H9 (cell line): ENCODE measurements at regions not wholly inside any gene's neighbourhood (a gene's known extent, or its start where the extent isn't known, plus 50 kb on each side); places are given as distances from the start of the nearest gene placed in this dataset.

Source experiments
- DNase-seq: peaks from one replicate; pipeline ENCODE4 v3.0.0-alpha.2; 2017
- H2AFZ ChIP-seq: one replicate; pipeline ENCODE4 v1.6.1; 2013; ENCODE audit warnings: mild to moderate bottlenecking, low read length, control low read depth, moderate library complexity
- H2AK5ac ChIP-seq: 2 replicates; pipeline ENCODE4 v1.6.1; 2013; ENCODE audit warnings: low read length, control low read depth, mixed read lengths; ENCODE audit not compliant: insufficient read length
- H2BK120ac ChIP-seq: one replicate; pipeline ENCODE4 v1.6.1; 2013; ENCODE audit warnings: low read depth, mild to moderate bottlenecking, low read length, control low read depth, inconsistent platforms; ENCODE audit not compliant: poor library complexity, severe bottlenecking
- H2BK12ac ChIP-seq: 2 replicates; pipeline ENCODE4 v1.6.1; 2013; ENCODE audit warnings: low read length, control low read depth, mixed read lengths, low read depth; ENCODE audit not compliant: insufficient read length
- H2BK15ac ChIP-seq: 2 replicates; pipeline ENCODE4 v1.6.1; 2013; ENCODE audit warnings: low read depth, low read length, control low read depth
- H2BK20ac ChIP-seq: one replicate; pipeline ENCODE4 v1.6.1; 2013; ENCODE audit warnings: low read depth, mild to moderate bottlenecking, low read length, control low read depth, inconsistent platforms; ENCODE audit not compliant: poor library complexity, severe bottlenecking
- H2BK5ac ChIP-seq: 2 replicates; pipeline ENCODE4 v1.6.1; 2013; ENCODE audit warnings: low read length, control low read depth, mixed read lengths; ENCODE audit not compliant: insufficient read length
- H3K14ac ChIP-seq: 2 replicates; pipeline ENCODE4 v1.6.1; 2013; ENCODE audit warnings: low read length, control low read depth; ENCODE audit not compliant: insufficient read depth
- H3K18ac ChIP-seq: 2 replicates; pipeline ENCODE4 v1.6.1; 2013; ENCODE audit warnings: low read depth, mild to moderate bottlenecking, mixed read lengths, low read length, control low read depth; ENCODE audit not compliant: insufficient read length
- H3K23ac ChIP-seq: 2 replicates; pipeline ENCODE4 v1.6.1; 2013; ENCODE audit warnings: low read length, control low read depth, mixed read lengths, low read depth; ENCODE audit not compliant: insufficient read length
- H3K23me2 ChIP-seq: 2 replicates; pipeline ENCODE4 v1.6.1; 2013; ENCODE audit warnings: low read depth, mild to moderate bottlenecking, mixed read lengths, low read length, control low read depth; ENCODE audit not compliant: insufficient read length, poor library complexity, severe bottlenecking
- H3K27ac ChIP-seq: 2 replicates; pipeline ENCODE4 v1.5.1; 2013; ENCODE audit warnings: low read length, control low read depth, mixed read lengths, low read depth; ENCODE audit not compliant: insufficient read length
- H3K27me3 ChIP-seq: 2 replicates; pipeline ENCODE4 v1.6.1; 2013; ENCODE audit warnings: low read length, control low read depth, inconsistent platforms; ENCODE audit not compliant: insufficient read depth
- H3K4ac ChIP-seq: 2 replicates; pipeline ENCODE4 v1.6.1; 2013; ENCODE audit warnings: low read depth, mild to moderate bottlenecking, control low read depth, inconsistent platforms, low read length, moderate library complexity
- H3K4me1 ChIP-seq: 2 replicates; pipeline ENCODE4 v1.6.1; 2013; ENCODE audit warnings: low read length, control low read depth, inconsistent platforms; ENCODE audit not compliant: insufficient read depth
- H3K4me2 ChIP-seq: 2 replicates; pipeline ENCODE4 v1.6.1; 2013; ENCODE audit warnings: low read length, control low read depth, mixed read lengths; ENCODE audit not compliant: insufficient read length, insufficient read depth
- H3K56ac ChIP-seq: 2 replicates; pipeline ENCODE4 v1.6.1; 2013; ENCODE audit warnings: low read depth, mild to moderate bottlenecking, mixed read lengths, low read length, control low read depth; ENCODE audit not compliant: insufficient read length
- H3K79me1 ChIP-seq: 2 replicates; pipeline ENCODE4 v1.6.1; 2013; ENCODE audit warnings: low read depth, mild to moderate bottlenecking, moderate library complexity, low read length, control low read depth, inconsistent platforms; ENCODE audit not compliant: insufficient read depth, poor library complexity, severe bottlenecking
- H3K79me2 ChIP-seq: 2 replicates; pipeline ENCODE4 v1.6.1; 2013; ENCODE audit warnings: low read length, control low read depth, inconsistent platforms; ENCODE audit not compliant: insufficient read depth
- H3K9ac ChIP-seq: 2 replicates; pipeline ENCODE4 v1.6.1; 2013; ENCODE audit warnings: low read length, control low read depth, mixed read lengths; ENCODE audit not compliant: insufficient read length; ENCODE audit errors: extremely low read depth
- H3K9me3 ChIP-seq: one replicate; pipeline ENCODE4 v1.6.1; 2013; ENCODE audit warnings: low read depth, low read length, inconsistent platforms; ENCODE audit not compliant: control insufficient read depth
- H3T11ph ChIP-seq: one replicate; pipeline ENCODE4 v1.6.1; 2013; ENCODE audit warnings: mild to moderate bottlenecking, low read length, control low read depth, inconsistent platforms
- H4K20me1 ChIP-seq: one replicate; pipeline ENCODE4 v1.6.1; 2013; ENCODE audit not compliant: control insufficient read depth, insufficient read length, insufficient read depth
- H4K5ac ChIP-seq: 2 replicates; pipeline ENCODE4 v1.6.1; 2013; ENCODE audit warnings: low read depth, mild to moderate bottlenecking, mixed read lengths, low read length, control low read depth; ENCODE audit not compliant: insufficient read length
- H4K8ac ChIP-seq: replicated peaks from 2 replicates; pipeline ENCODE4 v1.6.1; 2013; ENCODE audit warnings: low read length, control low read depth, mixed read lengths, low read depth; ENCODE audit not compliant: insufficient read length
- H4K91ac ChIP-seq: 2 replicates; pipeline ENCODE4 v1.6.1; 2013; ENCODE audit warnings: low read depth, mild to moderate bottlenecking, moderate library complexity, mixed read lengths, low read length, control low read depth; ENCODE audit not compliant: insufficient read length
- H3K27ac Mint-ChIP-seq, 3 experiments: 2 replicates in 2 of 3; 3 replicates in 1 of 3; pipeline ENCODE4 v1.8.0; 2020 to 2021; ENCODE audit warnings: mixed read lengths in 3 of 3, mild to moderate bottlenecking in 1 of 3, moderate library complexity in 1 of 3
- H3K27me3 Mint-ChIP-seq: 2 replicates; pipeline ENCODE4 v1.8.0; 2021; ENCODE audit warnings: low read depth, mild to moderate bottlenecking, moderate library complexity, mixed read lengths
- H3K36me3 Mint-ChIP-seq, 3 experiments: 2 replicates in 2 of 3; 3 replicates in 1 of 3; pipeline ENCODE4 v1.8.0; 2020 to 2021; ENCODE audit warnings: low read depth in 3 of 3, mixed read lengths in 3 of 3; ENCODE audit not compliant: insufficient read depth in 1 of 3
- H3K4me1 Mint-ChIP-seq, 2 experiments: 2 replicates each; pipeline ENCODE4 v1.8.0; 2020; ENCODE audit warnings: mixed read lengths in 2 of 2
- H3K4me3 Mint-ChIP-seq, 2 experiments: 2 replicates in 1 of 2; 3 replicates in 1 of 2; pipeline ENCODE4 v1.8.0; 2020 to 2021; ENCODE audit warnings: mild to moderate bottlenecking in 2 of 2, mixed read lengths in 2 of 2, moderate library complexity in 1 of 2
- H3K9me3 Mint-ChIP-seq, 2 experiments: 2 replicates in 1 of 2; 3 replicates in 1 of 2; pipeline ENCODE4 v1.8.0; 2020; ENCODE audit warnings: mild to moderate bottlenecking in 2 of 2, mixed read lengths in 2 of 2, moderate library complexity in 1 of 2
- CTCF ChIP-seq: fragments of 200-600 bp; sonication (generic); conservative IDR thresholded peaks from 3 replicates; pipeline ENCODE4 v1.8.0; 2021; ENCODE audit warnings: antibody characterized with exemption, mild to moderate bottlenecking
- whole genome bisulfite sequencing: extraction: QIAGEN DNeasy Blood & Tissue Kit; methylation state at CpG from one replicate; pipeline ENCODE4 v1.1.7; 2013; ENCODE audit warnings: missing lambda C conversion rate, low lambda C conversion rate, mixed read lengths; ENCODE audit not compliant: insufficient read length; ENCODE audit errors: extremely low coverage; 5-methylcytosine and 5-hydroxymethylcytosine counted together

GRCh38 chr15:58260725-58261267 is 122.6 kb downstream of the AQP9 start:
- H3K4ac ChIP-seq, result no peak overlapping the region
- no peak overlapping the region for H3K23ac ChIP-seq
- H3K9me3 ChIP-seq, result no peaks in the 10 kb centered on the region
- Mint-ChIP-seq H3K27ac (peak overlapping the region in 2 of 3 experiments; percentile 59 to 63; a peak in 4 of 7 replicates), H3K9me3 (peaks cover 7 to 10% of the 10 kb centered on the region in 2 experiments; a peak in 3 of 5 replicates), H3K4me1 (peaks cover 40 to 51% of the 10 kb centered on the region in 2 experiments), H3K36me3 (peaks cover 2 to 10% (median 6%) of the 10 kb centered on the region in 3 experiments; a peak in 5 of 7 replicates), H3K4me3 (no peak overlapping the region), H3K27me3 (no peaks in the 10 kb centered on the region)
- no peak overlapping the region for H2BK20ac ChIP-seq
- H3K4me1 ChIP-seq, result peaks cover 18% of the 10 kb centered on the region; the same call in 1 of the 2 replicates
- no peak overlapping the region for H4K5ac ChIP-seq
- H3K27me3 ChIP-seq, result no peaks in the 10 kb centered on the region
- no peak overlapping the region for H2AK5ac ChIP-seq
- no peak overlapping the region for H3K9ac ChIP-seq
- no peak overlapping the region for H3K4me2 ChIP-seq
- whole genome bisulfite sequencing, result no CpG with 5 or more reads among the region's 2 CpGs
- H2BK15ac ChIP-seq, result no peak overlapping the region
- no peak overlapping the region for H3K27ac ChIP-seq
- no peak for TF ChIP-seq CTCF
- H3K79me1 ChIP-seq, result no peaks in the 10 kb centered on the region
- no peaks in the 10 kb centered on the region for H3K23me2 ChIP-seq
- H3K14ac ChIP-seq, result no peak overlapping the region
- no peaks in the 10 kb centered on the region for H3K79me2 ChIP-seq
- H3T11ph ChIP-seq, result no peak overlapping the region
- no peak overlapping the region for H3K56ac ChIP-seq
- no peaks in the 10 kb centered on the region for H4K20me1 ChIP-seq
- DNase-seq, result no peak
- H2BK120ac ChIP-seq, result no peak overlapping the region
- no peak overlapping the region for H2BK5ac ChIP-seq
- no peak overlapping the region for H4K8ac ChIP-seq
- H3K18ac ChIP-seq, result no peak overlapping the region
- no peak overlapping the region for H2AFZ ChIP-seq
- H4K91ac ChIP-seq, result no peak overlapping the region
- H2BK12ac ChIP-seq, result no peak overlapping the region
